ENCODE measurements at regions not wholly inside any gene's neighbourhood (a gene's known extent, or its start where the extent isn't known, plus 50 kb on each side); places are given as distances from the start of the nearest gene placed in this dataset.
A peak's percentile ranks its signal among the peaks of the same experiment; 100 is the strongest.

DNA sequence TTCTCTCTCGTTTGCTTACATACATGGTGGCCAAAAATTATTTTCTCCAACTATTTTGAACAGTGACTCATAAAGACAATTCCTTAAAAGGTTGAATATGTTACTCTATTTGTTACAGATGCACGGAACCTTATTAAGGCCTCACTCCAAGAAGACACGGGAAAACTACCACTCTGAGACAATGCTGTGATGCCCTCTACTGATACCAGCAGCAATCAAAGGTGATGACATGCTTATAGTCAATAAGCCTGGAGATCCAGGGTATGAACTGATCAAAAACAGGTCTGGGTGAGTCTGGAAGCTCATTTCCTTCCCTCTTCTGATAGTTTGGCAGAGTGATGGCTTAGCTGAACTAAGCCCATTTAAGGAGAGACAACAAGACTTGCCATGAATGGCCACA, 563.0 kb downstream of the LRRIQ3 start:
- DNase-seq = no peak

DNA sequence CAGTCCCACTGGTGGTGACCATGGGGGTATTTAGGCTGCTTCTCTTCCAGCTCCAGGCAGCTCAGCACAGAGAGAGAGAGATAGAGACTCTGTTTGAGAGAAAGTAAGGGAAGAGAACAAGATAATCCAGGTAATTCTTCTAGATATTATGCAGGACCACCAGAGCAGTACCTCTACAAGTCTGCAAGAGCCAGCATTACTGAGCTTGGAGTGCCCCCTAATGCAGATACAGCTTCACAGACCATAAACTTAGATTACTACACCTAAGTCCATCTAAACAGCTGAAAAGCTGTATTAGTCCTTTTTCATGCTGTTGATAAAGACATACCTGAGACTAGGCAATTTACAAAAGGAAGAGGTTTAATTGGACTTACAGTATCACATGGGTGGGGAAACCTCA, 570.3 kb downstream of the LRRIQ3 start:
- no peak for DNase-seq

DNA sequence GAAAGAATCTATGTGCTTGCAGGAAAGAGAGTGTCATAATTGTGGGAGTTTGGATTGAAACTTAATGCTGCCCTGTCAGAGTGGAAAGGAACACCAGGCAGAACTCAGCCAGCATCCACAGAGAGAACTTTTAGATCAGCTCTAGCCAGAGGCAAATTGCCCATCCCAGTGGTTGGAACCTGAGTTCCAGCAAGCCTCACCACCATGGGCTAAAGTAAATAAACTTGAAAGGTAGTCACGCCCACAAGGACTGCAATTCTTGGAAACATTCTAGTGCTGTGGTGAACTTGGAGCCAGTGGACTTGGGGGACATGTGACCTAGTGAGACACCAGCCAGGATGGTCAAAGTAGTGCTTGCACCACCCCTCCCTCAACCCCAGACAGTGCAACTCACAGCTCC, 571.6 kb downstream of the LRRIQ3 start:
- DNase-seq = no peak

DNA sequence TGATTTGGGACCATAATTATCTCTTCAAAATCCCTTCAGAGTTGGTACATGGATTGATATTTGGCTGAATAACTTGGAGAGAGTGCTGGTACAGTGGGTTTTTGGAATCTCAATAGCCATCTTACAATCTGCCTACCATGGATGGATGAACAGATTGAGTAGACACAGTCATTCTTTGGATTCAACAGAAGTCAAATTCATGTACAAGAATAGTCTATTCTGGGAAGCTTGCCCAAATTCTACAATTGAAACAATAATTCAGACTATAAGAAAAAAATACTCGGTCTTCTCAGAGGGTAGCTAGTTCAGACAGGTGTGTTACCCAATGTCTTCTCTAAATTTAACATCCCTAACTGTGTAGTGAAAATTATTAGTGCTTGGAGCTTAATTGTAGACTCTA, 574.0 kb downstream of the LRRIQ3 start:
- DNase-seq = no peak

- DNase-seq = no peak
These were observed 580.8 kb downstream of the LRRIQ3 start for GRCh38 chr1:73617145-73617544.

GRCh38 chr1:73611681-73612080, 586.3 kb downstream of the LRRIQ3 start:
- no peak for DNase-seq

- no peak for DNase-seq
These were observed 593.2 kb downstream of the LRRIQ3 start for GRCh38 chr1:73604739-73605138.

- no peak for DNase-seq
These were observed 593.8 kb downstream of the LRRIQ3 start for GRCh38 chr1:73604211-73604610.

DNA sequence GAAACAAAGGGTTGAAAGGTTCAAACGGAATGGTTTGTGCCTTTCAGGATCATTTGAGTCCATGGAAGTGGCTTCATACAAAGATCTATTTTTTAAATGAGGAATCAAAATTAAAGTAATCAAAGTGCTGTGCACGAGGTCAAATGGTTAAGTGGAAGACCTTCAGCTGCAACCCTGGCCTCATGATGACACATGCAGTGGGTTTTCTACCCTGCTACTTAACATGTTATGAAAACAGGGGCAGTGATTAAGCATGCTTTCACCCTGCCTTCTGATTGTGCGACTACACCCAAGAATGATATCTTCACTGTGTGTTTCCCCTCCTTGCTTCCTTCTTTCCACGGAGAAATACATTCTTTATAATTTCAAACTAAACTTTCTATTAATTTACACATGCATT, 604.2 kb downstream of the LRRIQ3 start:
- no peak for DNase-seq

GRCh38 chr1:73593364-73593763, 604.6 kb downstream of the LRRIQ3 start:
- peak; percentile 35 for DNase-seq

- DNase-seq = no peak
These were observed 610.9 kb downstream of the LRRIQ3 start for GRCh38 chr1:73587080-73587479.

GRCh38 chr1:73577206-73577605, 620.8 kb downstream of the LRRIQ3 start:
- no peak for DNase-seq

- DNase-seq = no peak
These were observed 621.9 kb downstream of the LRRIQ3 start for GRCh38 chr1:73576083-73576482.

GRCh38 chr1:73564294-73564693, 633.7 kb downstream of the LRRIQ3 start:
- no peak for DNase-seq

GRCh38 chr1:73556270-73556669, 641.7 kb downstream of the LRRIQ3 start:
- no peak for DNase-seq

GRCh38 chr1:73537400-73537799, 660.6 kb downstream of the LRRIQ3 start:
- DNase-seq = no peak

DNA sequence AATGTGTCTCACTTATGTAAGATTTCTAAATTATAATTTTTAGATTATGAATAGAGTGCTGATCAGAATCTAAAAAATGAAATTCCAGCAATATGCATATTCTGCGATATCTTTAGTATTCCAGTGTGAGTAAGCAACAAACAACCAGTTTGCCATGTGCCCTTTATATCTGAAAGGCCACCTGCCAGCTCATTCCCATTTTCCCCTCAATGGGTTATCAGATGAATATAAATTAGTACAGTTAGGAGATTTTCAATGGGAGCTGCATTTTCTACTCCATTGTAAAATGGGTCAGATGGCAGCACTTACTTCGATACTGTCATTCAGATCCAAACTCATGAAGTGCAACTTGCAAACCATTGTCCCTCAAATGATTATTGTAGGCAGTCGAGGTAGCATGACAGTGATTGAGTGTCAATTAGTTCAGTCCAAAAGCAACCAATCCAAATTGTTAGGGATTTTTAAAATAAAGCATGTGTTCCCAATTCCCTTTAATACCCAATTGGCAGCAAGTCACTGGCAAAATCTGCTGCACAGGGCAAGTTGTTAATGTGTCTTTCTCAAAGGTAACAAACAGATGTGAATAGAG, 680.3 kb downstream of the LRRIQ3 start:
- no peak for DNase-seq

- no peak for DNase-seq
These were observed 681.5 kb downstream of the LRRIQ3 start for GRCh38 chr1:73516451-73516850.

- no peak for DNase-seq
These were observed 686.9 kb downstream of the LRRIQ3 start for GRCh38 chr1:73511038-73511437.

- DNase-seq = peak; percentile 15
These were observed 697.8 kb downstream of the LRRIQ3 start for GRCh38 chr1:73500154-73500553.

DNA sequence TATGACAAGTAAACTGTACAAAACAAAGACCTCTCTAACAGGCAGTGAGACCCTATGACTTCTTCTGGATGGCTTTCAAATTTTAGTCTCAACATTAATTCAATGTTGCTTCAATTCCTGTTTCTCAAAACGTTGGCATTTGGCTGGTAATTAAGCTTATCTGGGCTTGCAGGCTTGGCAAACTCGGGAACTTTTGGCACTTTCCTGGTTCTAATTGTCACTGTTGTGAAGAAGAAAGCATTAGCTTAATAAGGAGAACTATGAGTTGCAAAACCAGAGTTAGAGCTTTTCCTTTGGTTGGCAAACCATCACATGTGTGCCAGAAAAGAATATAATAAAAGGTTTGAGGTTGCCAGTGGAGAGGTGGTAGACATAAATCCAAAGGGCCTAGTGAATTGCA, 698.3 kb downstream of the LRRIQ3 start:
- DNase-seq = no peak

DNA sequence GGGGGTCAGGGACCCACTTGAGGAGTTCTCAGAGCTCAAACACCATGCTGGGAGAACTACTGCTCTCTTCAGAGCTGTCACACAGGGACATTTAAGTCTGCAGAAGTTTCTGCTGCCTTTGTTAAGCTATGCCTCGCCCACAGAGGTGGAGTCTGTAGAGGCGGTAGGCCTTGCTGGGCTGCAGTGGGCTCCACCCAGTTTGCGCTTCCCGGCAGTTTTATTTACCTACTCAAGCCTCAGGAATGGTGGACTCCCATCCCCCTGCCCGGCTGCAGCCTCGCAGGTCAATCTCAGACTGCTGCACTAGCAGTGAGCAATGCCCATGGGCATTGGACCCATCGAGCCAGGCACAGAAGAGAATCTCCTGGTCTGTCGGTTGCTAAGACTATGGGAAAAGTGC, 706.4 kb downstream of the LRRIQ3 start:
- DNase-seq = no peak

DNA sequence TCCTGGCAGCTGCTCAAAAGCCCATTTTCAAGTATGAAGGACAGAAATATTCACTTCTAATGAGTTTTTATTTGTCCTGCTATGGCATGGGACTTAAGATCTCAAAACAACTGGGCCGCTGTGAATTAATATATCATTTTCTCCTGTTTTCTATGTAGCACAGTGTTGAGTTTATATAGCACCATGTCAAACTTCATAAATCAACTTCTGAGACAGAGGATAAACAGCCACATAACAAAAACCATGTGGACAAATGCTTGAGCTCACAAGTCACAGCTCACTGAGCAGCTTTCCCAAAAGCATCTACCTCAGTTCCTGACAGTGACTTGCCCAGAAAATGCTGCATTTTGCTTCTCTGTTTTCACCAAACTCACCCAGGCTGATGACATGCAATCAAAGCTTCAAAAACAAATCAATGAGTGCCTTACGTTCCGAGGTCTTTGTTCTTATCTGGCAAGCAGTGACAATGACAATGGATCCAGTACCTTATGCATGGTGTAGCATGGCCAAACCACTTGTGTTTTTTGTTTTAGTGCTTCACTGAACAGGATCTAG, 722.6 kb downstream of the LRRIQ3 start:
- DNase-seq = no peak

- DNase-seq = no peak
These were observed 725.2 kb downstream of the LRRIQ3 start for GRCh38 chr1:73472810-73473209.

GRCh38 chr1:73467731-73468130, 730.2 kb downstream of the LRRIQ3 start:
- DNase-seq = no peak
